Fibroblast of lung (primary cell): ENCODE measurements at regions not wholly inside any gene's neighbourhood (a gene's known extent, or its start where the extent isn't known, plus 50 kb on each side); places are given as distances from the start of the nearest gene placed in this dataset.
A peak's percentile ranks its signal among the peaks of the same experiment; 100 is the strongest.

ENCODE experiments used
- DNase-seq, 2 donors: peaks; one replicate each; pipeline versions ENCODE4 v3.0.0 to v3.0.0-alpha.2; 2010; ENCODE audit warnings: low read depth in 2 of 2
- H2AFZ ChIP-seq: 2 replicates; pipeline ENCODE4 v1.5.1; 2012; ENCODE audit warnings: low read length, control low read depth, inconsistent platforms
- H3K27ac ChIP-seq: 2 replicates; pipeline ENCODE4 v1.5.1; 2011; ENCODE audit warnings: low read length, control low read depth; ENCODE audit not compliant: insufficient read depth
- H3K27me3 ChIP-seq: 2 replicates; pipeline ENCODE4 v1.5.1; 2011; ENCODE audit warnings: mild to moderate bottlenecking, low read length; ENCODE audit not compliant: control insufficient read depth, insufficient read depth
- H3K36me3 ChIP-seq: 2 replicates; pipeline ENCODE4 v1.5.1; 2011; ENCODE audit warnings: low read length; ENCODE audit not compliant: control insufficient read depth, insufficient read depth
- H3K4me1 ChIP-seq: 2 replicates; pipeline ENCODE4 v1.5.1; 2011; ENCODE audit warnings: low read length; ENCODE audit not compliant: control insufficient read depth, insufficient read depth; ENCODE audit errors: extremely low read depth
- H3K4me2 ChIP-seq: 2 replicates; pipeline ENCODE4 v1.5.1; 2011; ENCODE audit warnings: low read length, control low read depth; ENCODE audit not compliant: insufficient read depth; ENCODE audit errors: extremely low read depth
- H3K4me3 ChIP-seq, 4 experiments: fragments of 200-600 bp in 1 of 4; sonication (generic) in 1 of 4; replicated peaks in 1 of 4; 2 replicates each; pipeline ENCODE4 v1.5.1; 2011 to 2016; ENCODE audit warnings: low read length in 4 of 4, low read depth in 3 of 4, mild to moderate bottlenecking in 3 of 4, control low read depth in 2 of 4, inconsistent platforms in 1 of 4, mixed read lengths in 1 of 4; ENCODE audit not compliant: insufficient read depth in 1 of 4; ENCODE audit errors: control extremely low read depth in 1 of 4
- H3K79me2 ChIP-seq: 2 replicates; pipeline ENCODE4 v1.5.1; 2012; ENCODE audit warnings: mild to moderate bottlenecking, low read length, inconsistent platforms; ENCODE audit not compliant: control insufficient read depth, insufficient read depth
- H3K9ac ChIP-seq: 2 replicates; pipeline ENCODE4 v1.5.1; 2011; ENCODE audit warnings: mild to moderate bottlenecking, low read length, control low read depth; ENCODE audit not compliant: insufficient read depth
- H3K9me3 ChIP-seq: 2 replicates; pipeline ENCODE4 v1.5.1; 2012; ENCODE audit warnings: low read depth, low read length; ENCODE audit not compliant: control insufficient read depth, insufficient read depth
- H4K20me1 ChIP-seq: 2 replicates; pipeline ENCODE4 v1.5.1; 2011; ENCODE audit warnings: low read length; ENCODE audit not compliant: control insufficient read depth, insufficient read depth; ENCODE audit errors: extremely low read depth
- CTCF ChIP-seq, 2 donors: IDR thresholded peaks in 1 of 2; conservative IDR thresholded peaks in 1 of 2; 1 replicate in 1 of 2; 2 replicates in 1 of 2; pipeline ENCODE4 v1.5.1; 2011 to 2012; ENCODE audit warnings: low read length in 2 of 2, control low read depth in 1 of 2, inconsistent platforms in 1 of 2, low read depth in 1 of 2, mild to moderate bottlenecking in 1 of 2
- EZH2 ChIP-seq: IDR thresholded peaks from 2 replicates; pipeline ENCODE4 v1.5.1; 2012; ENCODE audit warnings: low read length, control low read depth, mild to moderate bottlenecking; ENCODE audit errors: missing control alignments

GRCh38 chr9:25990376-25990775 lies 312.1 kb upstream of the TUSC1 start:
- TF ChIP-seq CTCF (conservative IDR thresholded peaks at IDR 0.05 in 1 of 2, IDR thresholded peaks at IDR 0.05 in 1 of 2; ENCODE audit: low read depth in 1 of 2, low read length in 2 of 2) (no peak), EZH2 (no peak)
- Histone ChIP-seq H4K20me1 (no peaks in the 10 kb centered on the region), H3K27ac (no peak overlapping the region), H2AFZ (no peak overlapping the region), H3K9ac (no peak overlapping the region), H3K4me3 (no peak overlapping the region), H3K79me2 (no peaks in the 10 kb centered on the region), H3K4me2 (no peak overlapping the region), H3K27me3 (no peaks in the 10 kb centered on the region), H3K4me1 (no peaks in the 10 kb centered on the region), H3K36me3 (no peaks in the 10 kb centered on the region), H3K9me3 (no peaks in the 10 kb centered on the region)
- no peak for DNase-seq

GRCh38 chr9:25975667-25976066 lies 297.4 kb upstream of the TUSC1 start:
- H2AFZ ChIP-seq: no peak overlapping the region
- H4K20me1 ChIP-seq: no peaks in the 10 kb centered on the region
- no peak overlapping the region for H3K27ac ChIP-seq
- H3K4me3 ChIP-seq: no peak overlapping the region
- TF ChIP-seq EZH2 (no peak), CTCF (conservative IDR thresholded peaks at IDR 0.05 in 1 of 2, IDR thresholded peaks at IDR 0.05 in 1 of 2; ENCODE audit: low read depth in 1 of 2, low read length in 2 of 2) (no peak)
- H3K79me2 ChIP-seq: no peaks in the 10 kb centered on the region
- H3K27me3 ChIP-seq: no peaks in the 10 kb centered on the region
- H3K36me3 ChIP-seq: no peaks in the 10 kb centered on the region
- H3K9me3 ChIP-seq: no peaks in the 10 kb centered on the region
- DNase-seq: no peak
- H3K4me2 ChIP-seq: no peak overlapping the region
- H3K9ac ChIP-seq: no peak overlapping the region
- no peaks in the 10 kb centered on the region for H3K4me1 ChIP-seq

- no peak overlapping the region for H2AFZ ChIP-seq
Measured at GRCh38 chr9:25964239-25964638, 286.0 kb upstream of the TUSC1 start.

More at GRCh38 chr9:25964239-25964638, 286.0 kb upstream of the TUSC1 start:
- TF ChIP-seq CTCF (conservative IDR thresholded peaks at IDR 0.05 in 1 of 2, IDR thresholded peaks at IDR 0.05 in 1 of 2; ENCODE audit: low read depth in 1 of 2, low read length in 2 of 2) (peak; percentile 27 to 58), EZH2 (no peak)
- no peaks in the 10 kb centered on the region for H3K27me3 ChIP-seq
- no peaks in the 10 kb centered on the region for H4K20me1 ChIP-seq
- no peaks in the 10 kb centered on the region for H3K9me3 ChIP-seq
- no peak overlapping the region for H3K4me2 ChIP-seq
- H3K9ac ChIP-seq: no peak overlapping the region
- H3K36me3 ChIP-seq: no peaks in the 10 kb centered on the region
- no peak overlapping the region for H3K4me3 ChIP-seq
- peak; percentile 54 to 73 for DNase-seq
- no peak overlapping the region for H3K27ac ChIP-seq
- no peaks in the 10 kb centered on the region for H3K79me2 ChIP-seq
- no peaks in the 10 kb centered on the region for H3K4me1 ChIP-seq
